ENCODE measurements at regions not wholly inside any gene's neighbourhood (a gene's known extent, or its start where the extent isn't known, plus 50 kb on each side); places are given as distances from the start of the nearest gene placed in this dataset.

GRCh38 chr14:36020120-36021029, 156.1 kb downstream of the PTCSC3 start (continued):
- no peak for TF ChIP-seq CREB5 (CRISPR knock-in tag; IDR thresholded peaks at IDR 0.05; ENCODE audit: low read depth)
- TF ChIP-seq ZNF565 (CRISPR knock-in tag; conservative IDR thresholded peaks at IDR 0.05; ENCODE audit: low read depth) = no peak
- no peak for TF ChIP-seq ARNTL (CRISPR knock-in tag; IDR thresholded peaks at IDR 0.05; ENCODE audit: borderline replicate concordance, low read depth)
- no peak for TF ChIP-seq RARB (CRISPR knock-in tag; IDR thresholded peaks at IDR 0.05)

- no peak for TF ChIP-seq ARNTL (CRISPR knock-in tag; IDR thresholded peaks at IDR 0.05; ENCODE audit: borderline replicate concordance, low read depth)
- no peak for TF ChIP-seq CREB5 (CRISPR knock-in tag; IDR thresholded peaks at IDR 0.05; ENCODE audit: low read depth)
- no peak for TF ChIP-seq TOX (CRISPR knock-in tag; IDR thresholded peaks at IDR 0.05; ENCODE audit: borderline replicate concordance)
- TF ChIP-seq ZFP30 (CRISPR knock-in tag; IDR thresholded peaks at IDR 0.05) = no peak
- TF ChIP-seq ESRRG (CRISPR knock-in tag; IDR thresholded peaks at IDR 0.05) = no peak
- no peak for TF ChIP-seq ISL1 (CRISPR knock-in tag; IDR thresholded peaks at IDR 0.05)
- no peak for TF ChIP-seq BACH2 (CRISPR knock-in tag; IDR thresholded peaks at IDR 0.05; ENCODE audit: borderline replicate concordance)
- no peak for TF ChIP-seq OSR1 (CRISPR knock-in tag; IDR thresholded peaks at IDR 0.05)
- ATAC-seq = no peak
These were observed 157.4 kb downstream of the PTCSC3 start for GRCh38 chr14:36019126-36019525.

GRCh38 chr14:36014236-36014635, 162.3 kb downstream of the PTCSC3 start:
- TF ChIP-seq ZC3H10 (CRISPR knock-in tag; IDR thresholded peaks at IDR 0.05) (no peak), ZFP30 (CRISPR knock-in tag; IDR thresholded peaks at IDR 0.05) (no peak), OSR1 (CRISPR knock-in tag; IDR thresholded peaks at IDR 0.05) (no peak), CREB5 (CRISPR knock-in tag; IDR thresholded peaks at IDR 0.05; ENCODE audit: low read depth) (no peak), GLIS3 (CRISPR knock-in tag; IDR thresholded peaks at IDR 0.05) (no peak), ARNTL (CRISPR knock-in tag; IDR thresholded peaks at IDR 0.05; ENCODE audit: borderline replicate concordance, low read depth) (no peak), CSRNP3 (CRISPR knock-in tag; IDR thresholded peaks at IDR 0.05) (no peak), TOX (CRISPR knock-in tag; IDR thresholded peaks at IDR 0.05; ENCODE audit: borderline replicate concordance) (no peak)
- no peak for ATAC-seq

GRCh38 chr14:36013483-36013882, 163.0 kb downstream of the PTCSC3 start:
- ATAC-seq = no peak
- TF ChIP-seq ZFP3 (CRISPR knock-in tag; IDR thresholded peaks at IDR 0.05) (no peak), TCF4 (CRISPR knock-in tag; IDR thresholded peaks at IDR 0.05; ENCODE audit: borderline replicate concordance) (no peak), ZNF70 (CRISPR knock-in tag; IDR thresholded peaks at IDR 0.05) (no peak), ZFP30 (CRISPR knock-in tag; IDR thresholded peaks at IDR 0.05) (no peak), POU6F1 (CRISPR knock-in tag; IDR thresholded peaks at IDR 0.05; ENCODE audit: borderline replicate concordance, low read depth) (no peak), ZNF565 (CRISPR knock-in tag; conservative IDR thresholded peaks at IDR 0.05; ENCODE audit: low read depth) (no peak), OSR1 (CRISPR knock-in tag; IDR thresholded peaks at IDR 0.05) (no peak), SNAI2 (CRISPR knock-in tag; IDR thresholded peaks at IDR 0.05) (no peak), ISL1 (CRISPR knock-in tag; IDR thresholded peaks at IDR 0.05) (no peak), CREB5 (CRISPR knock-in tag; IDR thresholded peaks at IDR 0.05; ENCODE audit: low read depth) (no peak), CSRNP3 (CRISPR knock-in tag; IDR thresholded peaks at IDR 0.05) (no peak), GLIS3 (CRISPR knock-in tag; IDR thresholded peaks at IDR 0.05) (no peak), ZNF8 (CRISPR knock-in tag; IDR thresholded peaks at IDR 0.05) (no peak), ARNTL (CRISPR knock-in tag; IDR thresholded peaks at IDR 0.05; ENCODE audit: borderline replicate concordance, low read depth) (no peak), TSHZ2 (CRISPR knock-in tag; IDR thresholded peaks at IDR 0.05) (no peak)
